NCI-H128 (cell line): ENCODE measurements at regions not wholly inside any gene's neighbourhood (a gene's known extent, or its start where the extent isn't known, plus 50 kb on each side); places are given as distances from the start of the nearest gene placed in this dataset.
"Not testable (repeated sequence)": the region's sequence is repeated elsewhere in the genome, so short reads cannot be mapped to it uniquely, and the experiment has no call there.

Experiments
- DNase-seq: peaks from one replicate; lab custom pipeline; 2025; ENCODE audit not compliant: unreplicated experiment; lab: John Stamatoyannopoulos, UW

DNA sequence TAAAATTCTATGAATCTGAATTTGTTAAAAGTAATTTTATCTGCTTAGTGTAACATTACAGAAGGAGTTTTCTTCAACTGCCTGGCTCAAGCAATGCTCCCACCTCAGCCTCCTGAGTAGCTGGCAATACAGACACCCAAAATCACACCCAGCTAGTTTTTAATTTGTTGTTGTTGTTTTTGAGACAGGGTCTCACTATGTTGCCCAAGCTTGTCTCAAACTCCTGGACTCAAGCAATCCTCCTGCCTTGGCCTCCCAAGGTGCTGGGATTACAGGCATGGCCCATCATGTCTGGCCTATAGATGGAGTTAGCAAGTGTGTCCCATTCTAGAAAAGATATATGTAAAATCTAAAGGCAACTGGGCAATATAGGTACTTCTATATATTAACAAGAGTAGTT lies 1580.4 kb upstream of the PRR20A start:
- DNase-seq: no peak

DNA sequence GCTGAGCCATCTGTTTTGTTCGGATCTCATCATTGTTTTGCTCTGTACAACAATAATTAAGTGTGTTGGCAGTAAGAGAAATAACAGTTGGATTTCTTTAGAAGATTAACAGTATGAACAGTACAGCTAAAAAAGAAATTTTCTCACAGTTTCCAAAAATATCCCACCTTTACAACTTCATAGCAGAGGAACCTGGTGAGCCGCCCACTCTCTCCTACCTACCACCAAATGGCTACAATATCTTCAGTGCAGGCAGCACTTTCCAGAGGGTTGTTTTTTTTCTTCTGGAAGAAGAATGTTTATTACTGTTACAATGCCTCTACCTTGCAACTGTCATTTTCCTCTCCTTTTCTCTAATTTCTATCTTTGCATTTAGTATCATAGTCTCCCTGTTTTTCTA lies 1577.5 kb upstream of the PRR20A start:
- DNase-seq: no peak

GRCh38 chr13:55566334-55566733 lies 1574.4 kb upstream of the PRR20A start:
- no peak for DNase-seq

DNA sequence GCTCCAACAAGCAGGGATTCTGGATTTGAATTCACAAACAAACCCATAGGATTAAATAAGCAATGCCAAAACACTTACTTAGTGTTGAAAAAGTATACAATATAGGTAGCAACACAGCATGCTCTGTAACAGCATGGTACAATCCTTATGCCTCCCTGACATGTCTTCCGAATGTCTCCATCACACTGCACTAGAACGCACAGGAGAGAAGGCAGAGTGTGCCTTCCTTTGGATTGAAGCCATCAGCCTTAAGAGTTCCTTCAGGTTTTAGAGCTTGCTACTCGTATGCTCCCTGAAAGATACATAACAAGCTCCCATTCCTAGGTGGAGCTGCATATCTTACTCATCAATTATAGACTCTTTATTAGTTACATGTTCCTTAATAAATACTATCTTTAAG lies 1573.9 kb upstream of the PRR20A start:
- DNase-seq: no peak

DNA sequence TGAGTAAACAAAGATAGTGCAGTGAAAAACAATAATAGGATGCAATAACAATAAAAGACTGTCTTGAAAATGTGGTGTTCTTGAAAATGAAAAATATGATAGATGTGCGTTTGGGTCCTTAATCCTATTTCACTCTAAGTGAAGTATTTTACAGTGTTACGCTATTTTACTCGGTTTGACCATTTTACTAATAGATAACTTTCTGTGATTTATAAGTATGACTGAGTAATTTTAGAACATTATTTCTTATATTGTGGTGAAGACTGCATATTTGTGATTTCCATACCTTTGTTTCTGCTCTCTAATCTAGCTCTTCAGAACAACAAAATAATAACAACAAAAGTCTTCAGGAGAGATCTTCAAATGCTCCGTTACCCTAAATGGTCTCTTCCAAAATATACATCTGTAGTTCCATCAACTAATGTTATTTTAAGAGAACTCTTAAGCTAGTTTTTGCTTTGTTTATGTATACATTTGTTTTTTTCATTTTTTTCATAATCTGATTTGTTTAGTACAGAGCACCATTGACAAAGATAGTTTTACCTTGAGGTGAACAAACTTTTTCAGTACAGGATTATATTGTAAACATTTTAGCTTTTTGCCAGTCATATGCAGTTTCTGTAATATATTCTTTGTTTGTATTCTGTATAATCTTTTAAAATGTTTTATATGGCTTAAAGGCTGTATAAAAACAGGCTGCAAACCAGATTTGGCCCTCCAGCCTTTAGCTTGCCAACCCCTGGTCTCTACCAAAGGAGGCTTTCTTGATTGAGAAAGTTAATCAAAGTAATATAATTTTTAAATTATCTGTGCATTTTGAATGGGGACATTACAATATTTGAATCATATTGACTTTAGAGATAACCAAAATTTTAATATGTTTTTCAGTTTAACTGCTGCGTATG lies 1572.7 kb upstream of the PRR20A start:
- no peak for DNase-seq

DNA sequence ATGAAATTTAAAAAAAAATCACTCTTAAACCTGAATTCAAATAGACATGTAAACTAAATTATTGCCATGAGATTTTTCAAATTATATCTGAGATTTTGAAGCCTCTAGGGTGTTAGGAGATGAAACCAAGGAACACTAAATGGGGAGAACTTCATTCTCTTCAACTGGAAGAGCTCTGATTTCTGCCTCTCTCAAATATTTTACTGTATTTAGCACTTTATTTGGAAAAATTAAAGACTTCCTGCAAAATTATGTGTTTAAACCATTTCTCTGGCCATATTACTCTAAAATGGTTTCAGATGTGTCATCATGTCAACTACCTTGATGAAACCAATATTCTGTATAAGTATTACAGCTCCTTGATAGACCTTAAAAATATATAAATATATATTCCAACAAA lies 1571.6 kb upstream of the PRR20A start:
- DNase-seq: no peak

GRCh38 chr13:55569514-55569913 lies 1571.2 kb upstream of the PRR20A start:
- no peak for DNase-seq

DNA sequence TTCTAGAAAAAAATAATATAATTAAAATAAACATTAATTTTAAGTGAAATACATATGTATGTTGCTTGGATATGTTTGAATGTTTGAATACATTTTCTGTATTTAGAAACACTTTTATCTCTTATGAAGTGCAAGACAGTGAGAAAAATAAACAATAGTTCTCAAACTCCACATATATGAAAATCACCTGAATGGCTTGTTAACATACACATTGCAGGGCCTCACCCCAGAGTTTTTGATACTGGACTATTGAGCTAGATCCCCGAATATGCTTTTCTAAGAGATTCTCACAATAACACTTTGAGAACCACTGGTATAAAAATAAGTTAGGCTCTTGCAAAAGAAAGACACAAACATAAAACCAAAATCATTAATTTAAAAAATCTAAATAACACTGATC lies 1570.3 kb upstream of the PRR20A start:
- DNase-seq: no peak

DNA sequence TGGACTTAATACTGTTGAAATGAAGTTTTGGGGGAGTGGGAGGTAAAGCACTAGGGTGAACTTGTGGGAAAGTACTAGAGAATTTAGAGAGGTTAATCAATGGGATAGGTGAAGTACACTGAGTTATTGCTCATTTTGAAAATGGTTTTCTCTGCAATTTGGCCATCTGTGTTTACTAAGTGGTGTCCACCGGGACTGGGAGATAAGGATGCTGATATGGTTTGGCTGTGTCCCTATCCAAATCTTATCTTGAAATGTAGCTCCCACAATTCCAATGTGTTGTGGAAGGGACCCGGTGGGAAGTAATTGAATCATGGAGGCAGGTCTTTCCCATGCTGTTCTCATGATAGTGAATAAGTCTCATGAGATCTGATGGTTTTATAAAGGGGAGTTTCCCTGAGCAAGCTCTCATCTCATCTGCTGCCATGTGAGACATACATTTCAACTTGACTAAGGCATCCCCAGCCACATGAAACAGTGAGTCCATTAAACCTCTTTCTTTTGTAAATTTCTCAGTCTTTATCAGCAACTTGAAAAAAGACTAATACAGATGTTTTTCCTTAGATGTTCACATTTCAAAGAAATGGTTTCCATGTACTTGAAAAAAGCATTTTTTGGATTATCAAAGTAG lies 1569.4 kb upstream of the PRR20A start:
- no peak for DNase-seq

GRCh38 chr13:55572408-55572807 lies 1568.3 kb upstream of the PRR20A start:
- DNase-seq: no peak

DNA sequence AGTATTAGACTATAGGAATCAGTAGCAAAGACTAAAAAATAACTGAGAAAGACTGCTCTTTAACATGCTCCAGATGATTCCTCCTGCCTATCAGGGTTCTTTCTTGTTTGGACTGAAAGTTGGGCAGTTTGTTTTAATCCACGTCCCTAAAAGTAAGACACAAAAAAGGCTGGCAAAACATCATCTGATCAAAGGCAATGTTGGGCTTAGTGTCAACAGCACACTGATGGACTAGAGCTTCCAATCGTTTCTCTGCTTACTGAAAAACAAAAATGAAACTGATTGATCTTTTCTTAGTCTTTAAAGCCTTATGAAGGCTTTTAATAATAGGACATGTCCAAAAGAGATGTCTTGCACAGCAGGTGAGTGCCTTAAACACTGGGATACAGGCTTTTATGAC lies 1567.9 kb upstream of the PRR20A start:
- DNase-seq: no peak

DNA sequence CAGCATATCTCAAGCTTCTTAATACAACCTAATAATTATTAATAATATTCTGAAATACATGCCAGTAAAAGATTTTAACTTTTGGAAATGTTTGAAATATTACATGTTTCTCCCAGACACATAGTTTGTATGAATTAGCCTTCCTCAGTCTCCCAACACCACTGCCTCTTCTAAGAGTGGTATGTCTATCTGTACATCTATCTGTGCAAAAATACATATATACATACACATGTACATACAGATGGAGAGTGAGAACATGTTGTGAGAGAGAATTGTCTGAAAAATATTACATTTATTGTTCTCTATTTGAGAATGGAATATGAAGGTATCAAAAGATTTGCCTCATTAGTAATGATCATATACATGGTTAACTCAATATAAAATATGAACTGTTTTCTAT lies 1567.2 kb upstream of the PRR20A start:
- DNase-seq: no peak

- DNase-seq: no peak
Measured at GRCh38 chr13:55576389-55576788, 1564.3 kb upstream of the PRR20A start.

GRCh38 chr13:55577082-55577846 lies 1563.5 kb upstream of the PRR20A start:
- no peak for DNase-seq

GRCh38 chr13:55577847-55578210 lies 1562.9 kb upstream of the PRR20A start:
- no peak for DNase-seq

DNA sequence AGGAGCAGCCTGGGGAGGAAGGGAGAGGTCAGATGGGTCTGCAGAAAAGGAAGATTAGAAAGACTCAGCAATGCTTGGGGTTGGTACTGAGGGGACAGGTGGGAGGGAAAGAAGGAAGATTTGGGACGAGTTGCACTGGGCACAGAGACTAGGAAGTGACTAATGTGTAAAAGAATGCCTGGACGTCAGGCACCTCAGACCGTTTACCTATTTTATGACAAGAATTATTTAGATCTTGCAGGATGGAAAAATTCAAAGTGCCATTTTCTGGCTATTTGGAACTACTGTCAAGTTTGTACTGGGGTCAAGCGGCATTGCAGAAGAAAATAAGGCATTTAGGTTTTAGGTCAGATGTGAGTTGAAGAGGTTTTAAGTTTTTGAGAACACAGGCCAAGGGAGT lies 1558.4 kb upstream of the PRR20A start:
- DNase-seq: not testable (repeated sequence)

GRCh38 chr13:55583953-55584593 lies 1556.6 kb upstream of the PRR20A start:
- DNase-seq: no peak

GRCh38 chr13:55602784-55603183 lies 1537.9 kb upstream of the PRR20A start:
- DNase-seq: no peak

DNA sequence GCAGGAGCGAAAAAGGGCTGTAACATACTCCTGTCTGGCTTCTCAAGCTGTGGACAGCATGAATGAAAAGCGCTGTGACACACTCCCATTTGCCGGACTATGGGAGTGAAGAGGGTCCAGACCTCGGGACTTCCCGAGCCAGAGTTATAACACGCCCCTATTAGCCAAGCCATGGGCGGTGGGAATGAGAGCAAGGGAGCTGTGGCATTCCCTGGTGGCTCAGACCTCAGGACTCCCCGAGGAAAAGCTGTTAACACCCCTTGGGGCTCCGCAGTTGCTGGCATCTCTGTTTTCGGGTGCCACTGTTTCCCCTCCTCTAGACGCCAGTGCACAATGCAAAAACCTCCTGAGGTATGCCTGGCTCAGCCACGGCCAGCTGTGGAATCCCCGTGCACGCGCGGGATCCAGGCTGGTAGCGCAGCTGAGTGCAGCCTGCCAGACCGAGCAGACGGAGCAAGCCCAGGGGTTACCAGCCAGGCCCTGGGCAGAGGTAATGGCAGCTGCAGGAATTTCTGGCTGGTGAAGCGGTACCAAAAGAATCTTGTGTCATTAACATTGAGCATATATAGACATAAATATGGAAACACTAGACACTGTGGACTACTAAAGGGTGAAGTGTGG lies 1534.6 kb upstream of the PRR20A start:
- DNase-seq: no peak

DNA sequence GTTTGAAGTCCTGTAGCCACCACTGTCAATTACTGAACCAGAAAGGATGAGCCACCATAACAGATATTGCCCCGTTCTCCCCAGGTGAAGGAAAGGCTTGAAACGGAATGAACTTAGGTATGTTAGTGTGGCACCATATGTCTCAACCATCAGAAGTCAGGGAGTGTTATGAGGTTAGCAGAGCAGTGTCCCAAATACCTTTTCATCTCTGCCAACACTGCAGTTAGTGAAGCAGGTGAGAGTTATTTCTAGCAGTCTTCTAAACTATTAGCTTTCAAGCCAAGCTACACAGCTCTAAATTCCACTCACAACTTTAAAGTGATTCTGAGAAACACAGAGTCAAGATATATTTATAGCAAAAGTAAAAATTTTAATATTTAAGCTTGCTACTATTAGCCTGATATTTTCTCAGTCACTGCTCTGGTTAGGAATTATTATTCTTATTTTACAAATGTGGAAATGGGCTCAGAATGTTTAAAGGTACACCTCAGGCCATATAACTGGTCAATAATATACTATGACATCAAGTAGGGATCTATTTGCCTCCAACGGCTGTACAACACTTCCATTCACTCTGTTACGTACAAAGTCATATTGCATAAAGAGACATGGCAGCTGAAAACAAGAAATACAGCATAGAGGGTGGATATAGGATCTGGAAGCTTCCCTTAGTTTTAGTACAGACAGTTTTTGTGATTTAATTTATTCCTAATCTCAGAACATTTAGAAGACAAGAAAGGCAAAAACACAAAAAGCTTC lies 1527.1 kb upstream of the PRR20A start:
- no peak for DNase-seq
